Peyer's patch (tissue), 4 donors: ENCODE measurements at regions not wholly inside any gene's neighbourhood (a gene's known extent, or its start where the extent isn't known, plus 50 kb on each side); places are given as distances from the start of the nearest gene placed in this dataset.

Experiments
- POLR2A ChIP-seq, 2 donors: fragments of 450-650 bp; IDR thresholded peaks; one replicate each; pipeline ENCODE4 v1.5.1; 2017; ENCODE audit warnings: antibody characterized with exemption in 2 of 2, mild to moderate bottlenecking in 2 of 2, moderate library complexity in 2 of 2
- TF ChIP-seq, protein P1 (sequence below), 6 experiments: fragments of 450-650 bp in 4 of 6; fragments of 200-600 bp in 2 of 6; sonication (generic) in 1 of 6; IDR thresholded peaks; one replicate each; pipeline ENCODE4 v1.5.1; 2017 to 2019; ENCODE audit warnings: antibody characterized with exemption in 6 of 6, mild to moderate bottlenecking in 3 of 6, moderate library complexity in 1 of 6

DNA sequence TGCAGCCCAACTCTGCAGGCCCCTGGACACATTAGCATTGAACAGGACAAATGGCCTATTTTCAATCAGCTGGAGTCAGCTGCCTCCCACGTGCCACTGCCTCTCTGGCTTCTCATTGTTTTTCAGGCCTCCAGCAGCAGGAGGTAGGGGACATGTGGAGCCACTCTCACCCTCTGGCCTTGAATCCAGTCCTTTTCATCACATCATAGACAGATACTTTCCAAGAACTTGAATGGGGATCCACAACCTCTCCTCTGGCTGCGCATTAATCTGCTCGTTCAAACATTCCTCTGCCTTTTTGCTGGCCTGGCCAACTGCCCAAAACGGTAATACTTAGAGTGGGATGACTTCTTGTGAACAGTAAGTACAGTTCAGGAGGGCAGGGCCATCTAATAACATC lies 592.3 kb downstream of the PKHD1 start:
- no peak for TF ChIP-seq POLR2A (IDR thresholded peaks at IDR 0.05)
- TF ChIP-seq, protein P1, sequence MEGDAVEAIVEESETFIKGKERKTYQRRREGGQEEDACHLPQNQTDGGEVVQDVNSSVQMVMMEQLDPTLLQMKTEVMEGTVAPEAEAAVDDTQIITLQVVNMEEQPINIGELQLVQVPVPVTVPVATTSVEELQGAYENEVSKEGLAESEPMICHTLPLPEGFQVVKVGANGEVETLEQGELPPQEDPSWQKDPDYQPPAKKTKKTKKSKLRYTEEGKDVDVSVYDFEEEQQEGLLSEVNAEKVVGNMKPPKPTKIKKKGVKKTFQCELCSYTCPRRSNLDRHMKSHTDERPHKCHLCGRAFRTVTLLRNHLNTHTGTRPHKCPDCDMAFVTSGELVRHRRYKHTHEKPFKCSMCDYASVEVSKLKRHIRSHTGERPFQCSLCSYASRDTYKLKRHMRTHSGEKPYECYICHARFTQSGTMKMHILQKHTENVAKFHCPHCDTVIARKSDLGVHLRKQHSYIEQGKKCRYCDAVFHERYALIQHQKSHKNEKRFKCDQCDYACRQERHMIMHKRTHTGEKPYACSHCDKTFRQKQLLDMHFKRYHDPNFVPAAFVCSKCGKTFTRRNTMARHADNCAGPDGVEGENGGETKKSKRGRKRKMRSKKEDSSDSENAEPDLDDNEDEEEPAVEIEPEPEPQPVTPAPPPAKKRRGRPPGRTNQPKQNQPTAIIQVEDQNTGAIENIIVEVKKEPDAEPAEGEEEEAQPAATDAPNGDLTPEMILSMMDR (IDR thresholded peaks at IDR 0.05) = no peak
